ENCODE measurements at regions not wholly inside any gene's neighbourhood (a gene's known extent, or its start where the extent isn't known, plus 50 kb on each side); places are given as distances from the start of the nearest gene placed in this dataset.
"Not testable (repeated sequence)": the region's sequence is repeated elsewhere in the genome, so short reads cannot be mapped to it uniquely, and the experiment has no call there.

- H3K36me3 Mint-ChIP-seq; H3K9me3 Mint-ChIP-seq (ENCODE audit: low read depth); H3K27me3 Mint-ChIP-seq; H3K4me3 Mint-ChIP-seq; H3K4me1 Mint-ChIP-seq (ENCODE audit: low read depth); H3K27ac Mint-ChIP-seq: not testable (repeated sequence)
Measured at GRCh38 chr7:90070238-90070637, 84.0 kb upstream of the STEAP1 start.

DNA sequence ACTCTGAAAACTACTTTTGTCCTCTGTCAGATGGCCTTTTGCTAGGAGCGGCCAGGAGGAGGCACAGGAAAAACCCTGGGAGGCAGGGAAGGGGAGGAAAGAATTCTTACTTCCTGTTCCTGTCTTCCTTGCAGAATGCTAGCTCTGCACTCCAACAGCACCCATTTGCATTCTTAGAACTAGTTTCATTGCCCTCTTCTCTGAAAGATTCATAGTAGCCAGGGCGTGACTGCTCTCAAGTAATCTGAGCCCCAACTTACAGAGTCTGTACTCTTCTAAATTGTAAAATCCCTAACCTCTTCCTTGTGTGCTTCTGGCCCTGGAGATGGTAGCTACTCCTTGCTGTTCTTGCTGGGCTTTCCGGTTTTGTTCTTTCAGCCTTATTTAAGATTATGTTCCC lies 75.3 kb upstream of the STEAP1 start:
- no peaks in the 10 kb centered on the region for H3K27me3 Mint-ChIP-seq
- no peak overlapping the region for H3K4me3 Mint-ChIP-seq
- H3K27ac Mint-ChIP-seq = no peak overlapping the region
- no peaks in the 10 kb centered on the region for H3K4me1 Mint-ChIP-seq (ENCODE audit: low read depth)
- no peaks in the 10 kb centered on the region for H3K36me3 Mint-ChIP-seq
- no peaks in the 10 kb centered on the region for H3K9me3 Mint-ChIP-seq (ENCODE audit: low read depth)

- Mint-ChIP-seq H3K27ac (no peak overlapping the region), H3K4me1 (ENCODE audit: low read depth) (no peaks in the 10 kb centered on the region), H3K9me3 (ENCODE audit: low read depth) (no peaks in the 10 kb centered on the region), H3K27me3 (peaks cover 8% of the 10 kb centered on the region), H3K4me3 (no peak overlapping the region), H3K36me3 (no peaks in the 10 kb centered on the region)
Measured at GRCh38 chr7:90081621-90082020, 72.6 kb upstream of the STEAP1 start.

GRCh38 chr7:90092506-90092905 lies 61.8 kb upstream of the STEAP1 start:
- Mint-ChIP-seq H3K27me3 (peaks cover 1% of the 10 kb centered on the region), H3K27ac (no peak overlapping the region), H3K9me3 (ENCODE audit: low read depth) (no peaks in the 10 kb centered on the region), H3K4me1 (ENCODE audit: low read depth) (no peaks in the 10 kb centered on the region), H3K4me3 (no peak overlapping the region), H3K36me3 (no peaks in the 10 kb centered on the region)

GRCh38 chr7:90094030-90094429 lies 60.2 kb upstream of the STEAP1 start:
- H3K9me3 Mint-ChIP-seq (ENCODE audit: low read depth) = no peaks in the 10 kb centered on the region
- no peak overlapping the region for H3K27ac Mint-ChIP-seq
- no peaks in the 10 kb centered on the region for H3K27me3 Mint-ChIP-seq
- H3K36me3 Mint-ChIP-seq = no peaks in the 10 kb centered on the region
- H3K4me3 Mint-ChIP-seq = no peak overlapping the region
- no peaks in the 10 kb centered on the region for H3K4me1 Mint-ChIP-seq (ENCODE audit: low read depth)
